Epithelial cell of proximal tubule (primary cell): ENCODE measurements at regions not wholly inside any gene's neighbourhood (a gene's known extent, or its start where the extent isn't known, plus 50 kb on each side); places are given as distances from the start of the nearest gene placed in this dataset.
A peak's percentile ranks its signal among the peaks of the same experiment; 100 is the strongest.

Experiments
- DNase-seq: peaks from one replicate; pipeline ENCODE4 v3.0.0-alpha.2; 2011; ENCODE audit warnings: low read depth
- H3K4me3 ChIP-seq: 2 replicates; pipeline ENCODE4 v1.5.1; 2011; ENCODE audit warnings: low read depth, mild to moderate bottlenecking, low read length
- TF ChIP-seq, protein P1 (sequence below): conservative IDR thresholded peaks from 2 replicates; pipeline ENCODE4 v1.5.1; 2012; ENCODE audit warnings: low read depth, mild to moderate bottlenecking, low read length

DNA sequence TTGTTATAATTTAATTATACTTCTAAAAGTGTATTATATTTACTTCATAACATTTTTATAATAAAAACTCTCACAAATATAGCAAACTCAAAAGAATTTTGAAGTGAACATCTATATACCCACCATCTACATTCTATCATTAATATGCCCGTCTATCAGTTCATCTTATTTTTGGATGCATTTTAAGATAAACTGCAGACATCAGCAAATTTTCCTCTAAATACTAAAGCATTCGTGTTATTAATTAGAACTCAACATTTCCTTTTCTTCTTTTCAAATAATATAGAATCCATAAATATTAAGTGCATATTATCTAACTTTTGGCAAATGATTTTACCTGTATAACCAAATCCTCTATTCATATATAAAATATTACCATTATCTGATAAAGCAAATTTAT is 242.9 kb upstream of the BCHE start:
- TF ChIP-seq, protein P1, sequence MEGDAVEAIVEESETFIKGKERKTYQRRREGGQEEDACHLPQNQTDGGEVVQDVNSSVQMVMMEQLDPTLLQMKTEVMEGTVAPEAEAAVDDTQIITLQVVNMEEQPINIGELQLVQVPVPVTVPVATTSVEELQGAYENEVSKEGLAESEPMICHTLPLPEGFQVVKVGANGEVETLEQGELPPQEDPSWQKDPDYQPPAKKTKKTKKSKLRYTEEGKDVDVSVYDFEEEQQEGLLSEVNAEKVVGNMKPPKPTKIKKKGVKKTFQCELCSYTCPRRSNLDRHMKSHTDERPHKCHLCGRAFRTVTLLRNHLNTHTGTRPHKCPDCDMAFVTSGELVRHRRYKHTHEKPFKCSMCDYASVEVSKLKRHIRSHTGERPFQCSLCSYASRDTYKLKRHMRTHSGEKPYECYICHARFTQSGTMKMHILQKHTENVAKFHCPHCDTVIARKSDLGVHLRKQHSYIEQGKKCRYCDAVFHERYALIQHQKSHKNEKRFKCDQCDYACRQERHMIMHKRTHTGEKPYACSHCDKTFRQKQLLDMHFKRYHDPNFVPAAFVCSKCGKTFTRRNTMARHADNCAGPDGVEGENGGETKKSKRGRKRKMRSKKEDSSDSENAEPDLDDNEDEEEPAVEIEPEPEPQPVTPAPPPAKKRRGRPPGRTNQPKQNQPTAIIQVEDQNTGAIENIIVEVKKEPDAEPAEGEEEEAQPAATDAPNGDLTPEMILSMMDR = no peak
- DNase-seq = no peak

DNA sequence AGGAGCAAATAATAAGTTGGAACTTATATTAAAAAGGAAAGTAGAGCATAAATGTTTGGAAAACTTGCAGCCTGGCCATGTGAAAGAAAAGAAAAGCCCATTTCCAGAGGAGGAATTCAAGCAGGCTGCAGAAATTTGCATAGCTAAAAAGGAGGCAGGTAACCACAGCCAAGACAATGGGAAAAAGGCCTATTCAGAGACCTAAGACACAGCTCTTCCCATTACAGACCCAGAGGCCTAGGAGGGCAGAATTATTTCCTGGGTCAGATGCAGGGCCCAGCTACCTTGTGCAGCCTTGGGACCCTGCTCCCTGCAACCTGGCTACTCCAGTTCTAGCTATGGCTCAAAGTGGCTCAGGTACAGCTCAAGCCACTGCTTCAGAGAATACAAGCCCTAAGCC is 234.6 kb upstream of the BCHE start:
- TF ChIP-seq, protein P1 = no peak
- no peak overlapping the region for H3K4me3 ChIP-seq
- no peak for DNase-seq

More for the DNA sequence above, 242.9 kb upstream of the BCHE start:
- no peak overlapping the region for H3K4me3 ChIP-seq

GRCh38 chr3:166064476-166064875 is 227.3 kb upstream of the BCHE start:
- TF ChIP-seq, protein P1 = no peak
- no peak for DNase-seq
- no peak overlapping the region for H3K4me3 ChIP-seq

DNA sequence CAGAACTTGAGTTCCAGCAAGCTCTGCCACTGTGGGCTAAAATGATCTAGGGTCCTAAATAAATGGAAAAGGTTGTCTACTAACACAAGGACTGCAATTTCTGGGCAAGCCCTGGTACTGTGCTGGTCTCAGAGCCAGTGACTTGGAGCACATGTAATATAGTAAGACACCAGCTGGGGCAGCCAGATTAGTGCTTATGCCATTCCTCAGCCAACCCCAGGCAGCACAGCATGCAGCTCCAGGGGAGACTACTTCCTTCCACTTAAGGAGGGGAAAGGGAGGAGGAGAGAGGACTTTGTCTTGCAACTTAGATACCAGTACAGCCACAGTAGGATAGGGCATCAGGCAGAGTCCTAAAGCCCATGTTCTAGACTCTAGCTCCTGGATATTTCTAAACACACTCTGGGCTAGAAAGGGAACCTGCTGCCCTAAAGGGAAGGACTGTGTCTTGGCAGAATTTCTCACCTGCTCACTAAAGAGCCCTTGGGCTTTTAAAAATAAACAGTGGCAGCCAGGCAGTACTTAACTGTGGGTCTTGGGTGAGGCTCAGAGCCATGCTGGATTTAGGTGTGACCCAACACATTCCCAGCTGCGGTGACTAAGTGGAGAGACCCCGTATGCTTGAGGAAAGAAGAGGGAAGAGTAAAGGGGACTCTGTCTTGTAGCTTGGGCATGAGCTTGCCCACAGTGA is 223.7 kb upstream of the BCHE start:
- TF ChIP-seq, protein P1 = no peak
- DNase-seq = no peak
- no peak overlapping the region for H3K4me3 ChIP-seq

DNA sequence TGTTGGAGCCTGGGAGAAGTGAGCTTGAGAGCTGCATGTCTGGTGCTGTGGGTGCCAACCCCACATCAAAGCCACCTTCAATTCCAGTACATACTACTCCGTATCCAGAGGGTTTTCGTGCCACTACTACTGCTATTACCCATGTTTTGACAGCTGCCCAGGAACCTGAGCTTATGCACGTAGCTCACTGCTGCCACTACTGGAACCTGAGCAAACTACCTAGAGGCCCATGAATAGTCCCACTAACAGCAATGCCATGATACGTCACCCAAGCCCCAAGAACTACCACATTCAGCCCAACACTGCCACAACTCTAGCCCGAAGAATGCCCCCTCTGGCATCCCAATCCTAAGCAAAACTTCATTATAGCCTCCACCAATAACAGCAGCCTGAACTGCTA is 215.2 kb upstream of the BCHE start:
- no peak for DNase-seq
- TF ChIP-seq, protein P1 = peak; percentile 21

DNA sequence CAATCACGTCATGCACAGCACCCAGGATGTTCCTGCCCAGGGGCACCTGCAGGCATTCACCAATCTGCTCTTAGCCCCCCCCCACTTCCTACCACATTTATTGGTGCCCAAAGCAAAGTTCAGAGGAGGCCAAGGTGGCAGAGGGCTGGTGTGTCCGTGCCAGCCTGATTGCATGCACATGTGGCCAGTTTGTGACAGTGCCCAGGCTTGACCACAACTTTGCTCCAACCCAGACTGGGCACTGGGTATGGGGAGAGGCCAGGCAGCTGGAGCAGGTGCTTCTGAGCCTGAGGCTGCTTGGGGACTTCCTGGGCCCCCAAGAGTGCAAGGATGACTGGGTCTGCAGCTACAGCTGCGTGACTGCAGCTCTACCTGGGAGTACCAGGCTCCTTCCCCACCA is 192.3 kb upstream of the BCHE start:
- TF ChIP-seq, protein P1 = no peak
- no peak for DNase-seq
- no peak overlapping the region for H3K4me3 ChIP-seq

More for the DNA sequence above, 215.2 kb upstream of the BCHE start:
- no peak overlapping the region for H3K4me3 ChIP-seq

DNA sequence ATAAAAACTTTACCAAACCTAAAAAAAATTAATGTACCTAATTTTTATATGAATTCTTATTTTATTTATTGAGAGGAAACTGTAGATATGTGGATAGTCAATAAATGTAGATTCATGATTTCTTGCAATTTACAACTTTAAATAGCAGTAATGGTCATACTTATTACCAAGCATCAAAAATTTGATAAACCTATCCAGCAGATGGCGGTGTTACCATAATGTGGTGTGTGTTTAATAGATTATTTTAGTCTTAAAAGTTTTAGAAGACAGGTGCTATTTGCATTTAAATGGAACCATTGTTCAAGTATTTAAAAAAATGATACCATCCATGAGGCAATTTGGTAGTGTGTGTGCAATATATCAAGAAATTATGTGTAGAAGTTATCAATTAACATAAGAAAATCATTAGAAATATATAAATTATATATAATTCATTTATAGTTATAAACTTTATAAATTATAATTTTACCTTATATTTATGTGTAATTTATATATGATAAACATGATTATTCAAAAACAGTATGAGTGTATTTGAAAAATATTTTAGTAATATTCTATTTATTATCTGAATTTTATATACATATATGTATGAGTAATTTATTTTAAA is 176.0 kb upstream of the BCHE start:
- TF ChIP-seq, protein P1 = peak; percentile 58
- no peak overlapping the region for H3K4me3 ChIP-seq
- peak; percentile 10 for DNase-seq
